Left hindlimb (tissue), 1 donor: ENCODE measurements at regions not wholly inside any gene's neighbourhood (a gene's known extent, or its start where the extent isn't known, plus 50 kb on each side); places are given as distances from the start of the nearest gene placed in this dataset.

ENCODE experiments used
- DNase-seq: peaks from one replicate; pipeline ENCODE4 v3.0.0-alpha.2; 2018

- no peak for DNase-seq
Measured at GRCh38 chr1:182292193-182292741, 99.3 kb downstream of the GLUL start.

GRCh38 chr1:182291584-182292192 lies 99.9 kb downstream of the GLUL start:
- no peak for DNase-seq

GRCh38 chr1:182288749-182289604 lies 102.6 kb downstream of the GLUL start:
- DNase-seq: no peak

GRCh38 chr1:182286761-182287160 lies 104.8 kb downstream of the GLUL start:
- no peak for DNase-seq

DNA sequence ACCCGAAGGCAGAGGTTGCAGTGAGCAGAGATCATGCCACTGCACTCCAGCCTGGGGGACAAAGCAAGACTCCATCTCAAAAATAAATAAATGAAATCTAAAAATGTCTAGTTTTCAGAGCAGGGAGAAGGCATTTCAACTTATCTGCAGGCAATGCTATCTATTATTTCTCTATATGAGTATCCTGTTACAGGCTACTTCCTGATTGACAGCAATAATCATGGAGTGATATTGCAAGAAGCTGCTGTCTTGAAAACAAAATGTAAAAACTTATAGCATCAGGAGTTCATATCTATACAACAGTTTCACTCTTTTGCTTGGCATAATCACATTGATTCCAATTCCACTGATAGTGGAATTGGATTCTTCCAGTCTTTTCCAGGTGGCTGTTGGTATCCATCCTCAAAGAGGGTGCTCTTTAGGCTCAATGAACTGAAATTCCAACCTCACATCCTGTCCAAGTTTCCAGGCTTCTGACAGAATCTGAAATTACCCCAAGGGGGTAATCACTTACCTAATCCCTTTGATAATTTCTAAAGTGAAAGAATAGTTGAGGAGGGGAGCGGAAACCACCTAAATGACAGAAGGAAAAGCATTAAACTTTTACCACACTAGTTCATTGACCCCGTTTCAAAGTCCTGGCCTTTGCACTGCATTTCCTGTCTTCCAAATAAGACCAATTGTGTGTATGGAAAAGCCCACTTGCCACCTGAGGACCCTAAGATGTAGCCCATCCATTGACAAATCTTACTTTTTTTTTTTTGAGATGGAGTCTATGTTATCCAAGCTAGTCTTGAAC lies 107.6 kb downstream of the GLUL start:
- no peak for DNase-seq

DNA sequence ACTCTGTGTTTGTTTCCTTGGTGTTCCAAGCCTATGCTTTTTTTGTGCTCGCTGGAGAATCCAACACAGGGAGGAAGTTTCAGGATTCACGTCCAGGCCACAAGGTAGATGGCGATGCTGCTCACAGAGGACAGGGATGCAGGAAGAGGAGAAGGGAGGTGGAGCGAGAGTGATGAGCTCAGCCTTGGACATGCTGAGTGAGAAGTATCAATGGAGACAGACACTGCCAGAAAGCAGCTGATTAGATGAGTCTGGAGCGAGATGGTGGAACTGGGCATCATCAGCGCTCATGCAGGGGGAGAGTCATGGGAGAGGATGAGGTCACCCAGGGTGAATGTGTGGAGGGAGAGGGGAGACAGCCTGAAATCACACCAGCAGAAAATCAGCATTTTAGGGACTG lies 110.0 kb downstream of the GLUL start:
- no peak for DNase-seq

- DNase-seq: no peak
Measured at GRCh38 chr1:182280504-182280900, 111.1 kb downstream of the GLUL start.

GRCh38 chr1:182279724-182280503 lies 111.7 kb downstream of the GLUL start:
- DNase-seq: peak; percentile 58

DNA sequence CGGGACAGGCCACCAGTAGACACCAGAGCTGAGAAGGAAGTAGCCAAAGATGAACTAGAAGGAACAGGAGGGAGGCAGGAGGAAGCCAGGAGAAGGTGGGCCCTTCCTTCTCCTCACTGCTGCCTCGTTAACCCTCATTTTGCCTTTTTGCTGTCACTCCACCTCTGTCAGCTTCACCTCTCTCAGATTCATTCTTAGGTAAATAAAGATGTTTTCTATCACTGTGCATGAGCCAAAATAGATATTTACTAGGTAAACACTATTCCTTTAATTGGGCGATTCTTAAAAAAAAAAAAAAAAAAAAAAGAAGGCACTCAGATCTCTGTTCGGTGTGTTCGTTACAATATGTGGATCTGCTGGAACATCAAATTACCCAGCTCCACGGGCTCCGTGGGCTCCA lies 112.3 kb downstream of the GLUL start:
- DNase-seq: no peak

DNA sequence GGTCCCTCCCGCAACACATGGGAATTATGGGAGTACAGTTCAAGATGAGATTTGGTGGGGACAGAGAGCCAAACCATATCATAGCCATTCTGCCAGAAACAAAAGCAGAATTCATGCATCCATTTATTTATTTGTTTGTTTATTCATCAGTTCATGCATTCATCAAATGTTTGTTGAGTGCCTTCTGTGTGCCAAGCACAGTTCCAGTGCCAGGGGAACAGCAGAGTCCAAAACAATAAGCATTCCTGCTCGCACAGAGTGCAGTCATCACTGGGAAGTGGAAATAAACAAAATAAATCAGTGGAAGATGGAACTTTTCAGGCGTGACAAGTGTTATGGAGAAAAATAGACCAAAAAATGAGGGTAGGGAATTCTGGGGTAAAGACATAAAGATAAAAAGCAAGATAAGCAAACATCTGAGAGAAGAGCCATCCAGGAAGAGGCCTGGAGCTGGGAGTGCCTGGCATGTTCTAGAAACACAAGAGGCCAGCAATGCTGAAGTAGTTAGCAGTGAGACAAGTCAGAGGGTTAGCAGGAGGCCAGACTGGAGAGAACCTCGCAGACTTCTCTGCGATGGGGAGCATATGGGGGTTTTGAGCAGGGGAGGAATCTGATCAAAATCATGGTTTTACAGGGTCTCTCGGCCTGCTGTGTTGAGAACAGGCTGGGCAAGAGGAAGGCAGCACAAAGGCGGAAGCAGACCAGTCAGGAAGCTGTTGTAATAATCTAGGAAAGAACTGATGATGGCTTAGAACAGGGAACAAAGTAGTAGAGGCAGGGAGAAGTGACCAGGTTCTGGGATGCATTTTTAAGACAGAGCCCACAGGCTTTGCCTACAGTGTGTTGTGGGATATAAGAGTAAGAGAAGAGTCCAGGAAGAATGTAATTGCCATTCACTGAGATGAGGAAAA lies 113.2 kb downstream of the GLUL start:
- no peak for DNase-seq

DNA sequence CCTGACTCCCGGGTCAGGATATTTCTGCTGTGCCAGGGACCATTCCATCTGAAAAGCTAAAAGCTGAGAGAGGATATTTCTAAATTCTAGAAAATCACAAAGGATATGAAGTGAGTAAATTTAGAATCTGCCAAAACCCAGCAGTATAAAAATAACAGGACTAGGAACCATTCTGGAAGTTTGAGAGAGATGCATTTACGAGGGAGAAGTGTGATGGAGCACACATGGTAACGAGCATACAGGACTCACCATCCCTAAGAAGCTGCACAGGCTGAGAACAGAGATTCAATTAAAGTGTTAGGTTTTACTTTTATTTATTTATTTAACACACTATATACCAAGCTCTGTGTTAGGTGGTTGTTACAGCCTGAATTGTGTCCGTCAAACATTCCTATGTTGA lies 116.3 kb downstream of the GLUL start:
- no peak for DNase-seq

GRCh38 chr1:182274618-182275017 lies 117.0 kb downstream of the GLUL start:
- no peak for DNase-seq

GRCh38 chr1:182270731-182271130 lies 120.9 kb downstream of the GLUL start:
- no peak for DNase-seq

DNA sequence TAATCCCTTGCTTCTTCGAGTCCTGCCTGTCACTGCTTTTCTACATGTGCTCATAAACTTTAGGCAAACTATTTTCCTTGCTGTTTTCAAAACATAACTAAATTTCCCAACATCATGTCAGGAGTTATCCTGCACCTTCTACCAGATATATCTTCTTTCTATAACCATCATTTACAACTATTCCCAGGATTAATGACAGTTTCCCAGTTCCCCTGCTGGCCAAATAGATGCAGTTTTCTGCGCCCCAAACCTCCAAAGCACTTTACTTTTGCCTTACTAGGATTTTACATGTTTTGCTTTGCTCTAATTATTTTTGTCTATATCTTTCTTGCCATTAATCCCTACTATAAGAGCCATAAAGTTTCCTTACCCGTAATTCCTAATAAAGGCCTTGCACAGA lies 122.5 kb downstream of the GLUL start:
- DNase-seq: no peak

DNA sequence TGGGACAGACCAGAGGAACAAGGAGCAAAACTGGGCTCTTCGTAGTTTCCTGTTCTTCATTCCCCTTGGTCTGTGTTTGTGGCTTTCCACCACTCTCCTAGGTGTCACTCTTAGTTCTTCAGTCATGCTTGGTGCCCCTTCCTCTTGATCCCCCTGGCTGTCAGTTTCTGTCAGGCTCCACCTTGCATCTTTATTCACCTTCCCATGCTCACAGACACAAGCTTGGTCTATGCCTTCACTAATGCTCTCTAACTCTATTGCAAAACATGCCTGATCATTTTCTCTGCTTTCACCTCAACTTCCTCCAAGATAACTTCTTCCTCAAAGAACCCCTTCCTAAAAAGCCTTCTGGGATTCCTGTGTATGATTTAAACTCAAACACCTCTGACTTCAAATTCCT lies 122.9 kb downstream of the GLUL start:
- no peak for DNase-seq

DNA sequence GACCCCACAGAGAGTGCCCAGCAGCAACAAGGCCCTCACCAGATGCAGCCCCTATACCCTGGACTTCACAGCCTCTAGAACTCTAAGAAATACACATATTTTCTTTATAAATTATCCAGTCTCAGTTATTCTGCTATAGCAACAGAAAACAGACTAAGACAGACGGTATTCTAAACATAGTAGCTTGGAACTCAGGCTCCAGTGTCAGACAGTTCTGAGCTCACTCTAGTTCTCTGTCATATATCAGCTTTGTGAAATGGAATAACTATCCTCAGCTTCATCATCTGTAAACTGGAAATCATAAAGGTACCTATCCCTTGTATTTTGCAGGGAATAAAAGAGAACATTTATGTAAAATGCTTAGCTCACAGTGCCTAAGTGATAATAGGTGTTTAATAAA lies 127.4 kb downstream of the GLUL start:
- DNase-seq: no peak

GRCh38 chr1:182263706-182264105 lies 127.9 kb downstream of the GLUL start:
- DNase-seq: no peak

- no peak for DNase-seq
Measured at GRCh38 chr1:182262425-182262824, 129.2 kb downstream of the GLUL start.

GRCh38 chr1:182261655-182262054 lies 129.9 kb downstream of the GLUL start:
- DNase-seq: no peak

DNA sequence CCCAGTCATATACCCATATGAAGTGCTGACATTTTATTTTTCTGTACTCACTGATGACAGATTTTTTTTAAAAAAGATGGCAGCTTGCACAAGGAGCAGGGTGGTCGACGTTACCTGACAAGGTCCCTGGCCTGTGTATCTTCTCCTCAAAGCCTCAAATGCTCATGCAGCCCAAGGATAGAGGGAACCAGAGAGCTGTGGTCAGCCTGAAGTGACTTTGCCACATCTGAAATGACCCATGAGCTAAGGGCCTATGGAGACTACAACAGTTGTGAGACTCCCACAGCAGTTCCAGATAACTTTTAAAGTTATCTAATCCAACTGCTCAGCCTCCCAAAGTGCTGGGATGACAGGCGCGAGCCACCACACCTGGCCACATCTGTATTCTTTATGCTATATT lies 131.1 kb downstream of the GLUL start:
- DNase-seq: no peak

GRCh38 chr1:182259968-182260367 lies 131.6 kb downstream of the GLUL start:
- no peak for DNase-seq
